HG03378 (cell line): ENCODE measurements at regions not wholly inside any gene's neighbourhood (a gene's known extent, or its start where the extent isn't known, plus 50 kb on each side); places are given as distances from the start of the nearest gene placed in this dataset.
"Not testable (repeated sequence)": the region's sequence is repeated elsewhere in the genome, so short reads cannot be mapped to it uniquely, and the experiment has no call there.

ENCODE experiments used
- ATAC-seq: cut with Tn5 transposase; IDR thresholded peaks from one replicate; pipeline ENCODE4 v1.9.1; 2021; ENCODE audit warnings: mild to moderate bottlenecking, moderate library complexity; ENCODE audit not compliant: unreplicated experiment

DNA sequence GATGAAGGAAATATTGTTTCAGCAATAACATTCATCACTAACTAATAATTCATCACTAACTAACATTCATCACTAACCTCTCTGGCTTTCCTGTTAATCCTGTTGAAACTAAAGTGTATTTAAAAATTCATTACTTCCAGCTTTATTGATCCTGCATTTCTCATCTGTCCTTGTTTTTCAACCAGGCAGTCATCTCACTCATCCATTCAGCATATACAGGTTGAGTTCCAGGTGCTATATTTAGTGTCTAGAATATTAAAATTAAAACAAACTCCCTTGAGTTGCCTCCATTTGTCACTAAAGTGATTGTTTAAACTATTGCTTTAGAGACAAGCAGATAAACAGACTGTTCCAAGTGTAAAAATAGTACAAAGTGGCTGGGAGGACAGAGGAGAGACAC lies 58.1 kb downstream of the ATXN7L3B start:
- ATAC-seq = no peak

DNA sequence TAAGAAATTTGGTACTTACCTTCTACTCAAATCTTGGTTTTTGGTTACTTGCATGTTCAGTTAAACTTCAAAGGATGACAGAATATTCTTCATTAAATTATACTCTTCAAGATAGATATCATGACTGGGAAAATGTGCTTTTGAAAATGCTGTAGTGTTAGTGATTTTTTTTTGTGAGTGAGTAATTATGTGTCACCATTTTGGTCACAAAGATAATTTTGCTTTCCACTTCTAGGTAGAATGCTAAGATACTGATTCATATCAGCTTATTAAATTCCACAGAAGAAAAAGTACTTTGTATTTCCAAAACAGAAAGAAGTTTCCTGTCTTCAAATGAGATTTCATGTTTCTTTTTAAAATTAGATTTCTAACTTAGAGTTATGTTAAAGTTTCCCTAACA lies 61.2 kb downstream of the ATXN7L3B start:
- ATAC-seq = no peak

DNA sequence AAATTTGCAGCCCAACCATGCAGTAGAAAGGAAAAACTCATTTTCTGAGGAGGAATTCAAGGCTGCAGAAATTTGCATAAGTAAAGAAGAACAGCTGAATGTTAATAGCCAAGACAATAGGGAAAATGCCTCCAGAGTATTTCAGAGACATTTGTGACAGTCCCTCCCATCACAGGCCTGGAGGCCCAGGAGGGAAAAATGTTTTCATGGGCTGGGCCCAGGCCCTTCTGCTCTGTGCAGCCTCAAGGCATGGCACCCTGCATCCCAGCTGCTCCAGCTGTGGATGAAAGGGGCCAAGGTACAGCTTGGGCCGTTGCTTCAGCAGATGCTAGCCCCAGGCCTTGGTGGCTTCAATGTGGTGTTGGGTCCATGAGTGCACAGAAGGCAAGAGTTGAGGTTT lies 62.3 kb downstream of the ATXN7L3B start:
- no peak for ATAC-seq

- not testable (repeated sequence) for ATAC-seq
These were observed 63.2 kb downstream of the ATXN7L3B start for GRCh38 chr12:74600817-74601216.

GRCh38 chr12:74602881-74603672 lies 65.4 kb downstream of the ATXN7L3B start:
- ATAC-seq = no peak

DNA sequence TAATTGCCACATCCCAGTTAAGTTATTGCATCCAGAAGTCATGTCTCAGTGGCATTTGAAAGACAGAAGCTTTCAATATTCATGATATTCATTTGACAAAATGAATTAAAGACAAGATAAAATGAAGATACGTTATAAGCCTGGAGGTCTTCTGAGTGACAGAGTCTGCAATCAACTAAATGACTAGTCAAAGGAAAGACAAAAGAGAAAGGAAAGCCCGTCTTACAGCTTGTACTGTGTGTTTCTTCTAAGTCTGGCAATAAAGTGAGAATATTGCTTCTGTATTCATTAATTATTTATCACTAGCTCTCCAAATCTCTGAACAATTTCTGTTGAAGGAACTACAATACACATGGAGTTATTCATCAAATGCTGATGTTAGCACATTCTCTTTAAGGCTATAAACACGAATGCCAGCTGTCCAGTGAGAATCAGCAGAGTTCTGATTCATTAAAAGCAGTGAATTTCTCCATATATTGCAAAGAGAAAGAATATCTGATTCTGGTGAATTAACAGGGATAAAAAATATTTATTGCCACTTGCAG lies 70.7 kb downstream of the ATXN7L3B start:
- no peak for ATAC-seq

DNA sequence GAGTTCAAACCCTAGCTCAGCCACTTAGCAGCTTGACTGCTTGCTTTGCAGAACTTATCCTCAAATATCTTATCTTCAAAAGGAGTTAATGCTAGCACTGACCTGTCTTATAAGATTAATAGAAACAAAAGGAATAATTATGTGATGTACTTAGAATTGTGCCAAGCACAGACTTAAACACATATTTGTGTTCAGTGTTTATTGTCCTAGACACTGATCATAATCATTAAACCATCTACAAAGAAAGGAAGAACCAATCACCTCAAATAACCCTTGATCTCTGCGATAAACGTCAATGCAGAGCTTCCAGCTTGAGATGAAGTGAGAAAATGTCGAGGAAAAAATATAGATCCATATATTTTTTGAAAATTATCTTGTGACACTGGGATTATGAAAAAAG lies 73.1 kb downstream of the ATXN7L3B start:
- no peak for ATAC-seq

DNA sequence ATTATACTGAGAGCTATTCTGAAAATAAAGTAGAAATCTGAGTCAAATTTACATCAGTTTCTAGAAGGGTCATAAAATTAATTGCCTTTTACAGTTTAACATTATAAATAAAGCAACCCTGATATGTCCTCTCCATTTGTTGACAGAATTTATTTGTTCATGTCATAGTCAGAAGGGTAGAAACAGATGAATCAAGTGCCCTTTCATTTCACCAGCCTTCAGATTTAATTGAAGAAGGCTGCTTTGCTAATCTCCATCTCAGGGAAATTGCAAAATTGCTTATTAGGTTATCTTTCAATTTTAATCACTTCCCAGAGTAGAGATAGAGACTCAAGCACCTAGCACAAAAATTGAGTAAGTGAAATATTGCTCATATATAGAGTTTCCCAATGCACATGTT lies 76.8 kb downstream of the ATXN7L3B start:
- no peak for ATAC-seq

- ATAC-seq = no peak
These were observed 81.4 kb downstream of the ATXN7L3B start for GRCh38 chr12:74619084-74619483.

- no peak for ATAC-seq
These were observed 82.2 kb downstream of the ATXN7L3B start for GRCh38 chr12:74619884-74620283.

DNA sequence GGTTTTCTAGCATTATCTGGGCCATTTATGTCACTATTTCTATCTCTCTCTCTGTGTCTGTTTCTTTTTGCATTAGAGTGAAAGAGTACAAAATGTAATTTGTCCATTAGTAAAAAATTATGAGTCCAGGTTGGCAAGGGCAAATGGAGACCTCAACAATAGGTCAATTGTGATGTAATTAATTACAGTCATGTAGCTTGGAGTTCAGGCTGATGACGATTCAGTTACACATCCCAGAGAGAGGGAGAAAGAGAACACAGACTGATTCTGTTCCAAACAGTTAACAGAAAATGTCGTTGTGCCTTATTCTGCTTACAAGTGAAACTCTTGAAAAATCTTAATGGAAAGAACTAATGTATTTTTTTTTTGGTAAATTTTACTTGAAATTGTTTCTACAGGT lies 83.3 kb downstream of the ATXN7L3B start:
- ATAC-seq = no peak

- no peak for ATAC-seq
These were observed 86.6 kb downstream of the ATXN7L3B start for GRCh38 chr12:74624201-74624600.

GRCh38 chr12:74626397-74626796 lies 88.8 kb downstream of the ATXN7L3B start:
- ATAC-seq = peak; percentile 79

GRCh38 chr12:74641262-74641661 lies 103.6 kb downstream of the ATXN7L3B start:
- no peak for ATAC-seq

- no peak for ATAC-seq
These were observed 104.1 kb downstream of the ATXN7L3B start for GRCh38 chr12:74641694-74642093.

GRCh38 chr12:74644681-74645080 lies 107.0 kb downstream of the ATXN7L3B start:
- ATAC-seq = no peak

- ATAC-seq = no peak
These were observed 109.2 kb downstream of the ATXN7L3B start for GRCh38 chr12:74646831-74647230.

GRCh38 chr12:74647256-74647655 lies 109.6 kb downstream of the ATXN7L3B start:
- ATAC-seq = no peak

GRCh38 chr12:74656251-74656650 lies 118.6 kb downstream of the ATXN7L3B start:
- ATAC-seq = no peak

DNA sequence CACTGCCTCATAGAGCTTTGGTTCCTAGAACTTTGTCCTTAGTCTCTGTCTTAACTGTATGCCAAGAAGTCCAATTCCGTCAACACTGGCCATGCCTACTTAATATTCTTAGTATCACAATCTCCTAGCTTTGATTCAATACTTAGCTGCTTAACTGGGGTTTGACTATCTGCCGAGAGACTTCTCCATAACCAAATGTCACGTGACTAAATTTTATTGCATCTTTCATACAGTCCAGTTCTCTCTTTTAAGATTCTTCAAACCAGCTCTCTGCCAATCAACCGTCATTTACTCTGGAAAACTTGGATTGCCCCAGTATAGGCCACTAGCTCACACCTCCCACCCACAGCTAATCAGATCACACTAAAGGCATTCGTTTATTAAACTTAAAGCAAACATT lies 122.8 kb downstream of the ATXN7L3B start:
- ATAC-seq = no peak

GRCh38 chr12:74663958-74664357 lies 126.3 kb downstream of the ATXN7L3B start:
- ATAC-seq = no peak

DNA sequence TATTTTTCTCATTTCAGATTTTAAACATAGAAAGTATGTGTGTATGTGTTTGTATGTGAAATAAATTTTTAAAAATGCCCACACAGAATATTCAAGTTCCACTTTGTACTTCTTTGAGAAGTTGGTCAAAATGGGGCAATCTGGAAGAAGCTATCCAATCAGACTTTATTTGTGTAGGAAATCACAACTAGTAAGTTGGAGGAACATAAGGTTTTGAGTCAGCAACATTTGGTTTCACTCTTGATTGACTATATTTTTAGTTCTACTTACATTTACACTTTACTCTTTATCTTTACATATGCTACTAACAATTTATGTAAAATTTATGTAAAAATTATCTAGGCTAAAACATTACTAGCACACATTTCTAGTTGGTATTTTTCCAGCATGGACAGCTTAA lies 128.1 kb downstream of the ATXN7L3B start:
- no peak for ATAC-seq

- ATAC-seq = no peak
These were observed 133.8 kb downstream of the ATXN7L3B start for GRCh38 chr12:74671421-74671820.
